GM03348 (cell line): ENCODE measurements at regions not wholly inside any gene's neighbourhood (a gene's known extent, or its start where the extent isn't known, plus 50 kb on each side); places are given as distances from the start of the nearest gene placed in this dataset.

Experiments used
- DNase-seq: peaks from one replicate; pipeline ENCODE4 v3.0.0; 2012; ENCODE audit warnings: low spot score

DNA sequence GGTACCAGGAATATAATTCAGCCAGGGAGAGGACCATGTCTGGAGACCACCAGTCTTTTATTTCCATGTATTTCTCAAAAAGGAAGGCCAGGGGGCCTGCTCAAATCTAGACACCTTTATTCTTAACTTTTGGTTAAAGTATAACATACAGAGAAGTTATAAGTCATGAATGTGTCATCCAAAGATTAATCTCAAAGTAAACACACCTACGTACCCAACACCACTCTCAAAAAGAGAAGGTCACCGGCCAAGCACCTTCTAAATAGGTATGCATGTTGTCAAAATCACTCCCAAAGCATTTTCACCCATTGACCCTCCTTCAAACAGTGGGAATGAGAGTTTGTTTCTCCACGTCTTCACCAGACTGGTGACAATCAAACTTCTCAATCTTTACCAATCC lies 60.0 kb upstream of the FZD10 start:
- no peak for DNase-seq

DNA sequence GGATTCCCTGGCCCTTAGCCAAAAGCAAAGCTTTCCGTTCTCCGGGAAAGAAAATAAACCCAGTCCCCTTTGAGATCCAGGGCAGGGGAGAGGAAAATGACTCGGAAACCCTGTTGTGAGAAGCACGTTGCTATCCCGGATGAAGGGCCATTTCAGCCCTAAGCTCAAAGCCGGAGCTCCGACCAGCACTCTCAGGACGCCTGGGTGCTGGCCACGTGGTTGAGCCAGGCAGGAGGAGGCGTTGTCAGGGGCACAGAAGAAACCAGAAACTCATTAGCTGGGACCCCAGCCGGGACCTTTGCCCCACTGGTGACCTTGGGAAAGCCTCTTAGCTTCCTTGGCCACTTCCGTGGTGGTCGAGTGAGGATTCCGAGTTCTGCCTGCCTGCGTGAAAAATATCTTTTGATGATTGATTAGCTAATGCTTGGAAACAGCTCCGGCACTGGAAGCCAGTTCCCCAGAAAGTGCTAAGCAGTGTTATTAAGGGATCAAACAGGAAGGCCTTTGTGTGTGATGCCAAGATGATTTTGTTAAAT lies 57.6 kb upstream of the FZD10 start:
- DNase-seq: no peak

GRCh38 chr12:130109062-130109945 lies 53.0 kb upstream of the FZD10 start:
- DNase-seq: no peak

- DNase-seq: no peak
Observed at GRCh38 chr12:130110914-130111313, 51.4 kb upstream of the FZD10 start.

GRCh38 chr12:130111965-130112496 lies 50.2 kb upstream of the FZD10 start:
- no peak for DNase-seq
